Keratinocyte (primary cell): ENCODE measurements at regions not wholly inside any gene's neighbourhood (a gene's known extent, or its start where the extent isn't known, plus 50 kb on each side); places are given as distances from the start of the nearest gene placed in this dataset.

Experiments
- DNase-seq: peaks from one replicate; pipeline ENCODE4 v3.0.0-alpha.2; 2011; ENCODE audit warnings: low read depth, missing footprints, low spot score
- FAIRE-seq: peaks from 2 replicates; lab custom pipeline; 2011; peaks lifted over from hg19 to GRCh38; lab: Jason Lieb, UNC
- H2AFZ ChIP-seq: 2 replicates; pipeline ENCODE4 v1.6.0; 2012; ENCODE audit warnings: low read length, control low read depth, inconsistent platforms; ENCODE audit not compliant: control insufficient read depth
- H3K27ac ChIP-seq: 2 replicates; pipeline ENCODE4 v1.5.1; 2011; ENCODE audit warnings: low read length; ENCODE audit not compliant: control insufficient read depth, insufficient read depth
- H3K27me3 ChIP-seq: 3 replicates; pipeline ENCODE4 v1.6.0; 2011; ENCODE audit warnings: low read length; ENCODE audit not compliant: control insufficient read depth, insufficient read depth; ENCODE audit errors: extremely low read depth
- H3K36me3 ChIP-seq, 2 experiments: 2 replicates in 1 of 2; 3 replicates in 1 of 2; pipeline ENCODE4 v1.5.1; 2011; ENCODE audit warnings: low read length in 2 of 2, mild to moderate bottlenecking in 1 of 2; ENCODE audit not compliant: control insufficient read depth in 2 of 2, insufficient read depth in 2 of 2; ENCODE audit errors: extremely low read depth in 1 of 2
- H3K4me1 ChIP-seq: 3 replicates; pipeline ENCODE4 v1.5.1; 2011; ENCODE audit warnings: low read length; ENCODE audit not compliant: control insufficient read depth, insufficient read depth; ENCODE audit errors: extremely low read depth
- H3K4me2 ChIP-seq: 3 replicates; pipeline ENCODE4 v1.6.0; 2011; ENCODE audit warnings: low read depth, low read length; ENCODE audit not compliant: control insufficient read depth, insufficient read depth; ENCODE audit errors: extremely low read depth
- H3K4me3 ChIP-seq, 3 experiments: fragments of 200-600 bp in 1 of 3; sonication (generic) in 1 of 3; 2 replicates in 2 of 3; 3 replicates in 1 of 3; pipeline ENCODE4 v1.5.1; 2011 to 2016; ENCODE audit warnings: low read length in 3 of 3, mild to moderate bottlenecking in 3 of 3, control low read depth in 2 of 3, inconsistent platforms in 1 of 3, low read depth in 1 of 3, mixed read lengths in 1 of 3, mixed run types in 1 of 3, moderate library complexity in 1 of 3; ENCODE audit not compliant: control insufficient read depth in 2 of 3, insufficient read depth in 2 of 3; ENCODE audit errors: extremely low read depth in 1 of 3
- H3K79me2 ChIP-seq: 2 replicates; pipeline ENCODE4 v1.6.0; 2012; ENCODE audit warnings: low read length; ENCODE audit not compliant: control insufficient read depth, insufficient read depth
- H3K9ac ChIP-seq: 3 replicates; pipeline ENCODE4 v1.6.0; 2011; ENCODE audit warnings: low read length; ENCODE audit not compliant: control insufficient read depth, insufficient read depth; ENCODE audit errors: extremely low read depth
- H3K9me1 ChIP-seq: 3 replicates; pipeline ENCODE4 v1.6.0; 2011; ENCODE audit warnings: low read length; ENCODE audit not compliant: control insufficient read depth, insufficient read depth; ENCODE audit errors: extremely low read depth
- H3K9me3 ChIP-seq: 2 replicates; pipeline ENCODE4 v1.5.1; 2012; ENCODE audit warnings: low read depth, low read length; ENCODE audit not compliant: control insufficient read depth
- H4K20me1 ChIP-seq: 3 replicates; pipeline ENCODE4 v1.6.0; 2011; ENCODE audit warnings: low read length; ENCODE audit not compliant: control insufficient read depth, insufficient read depth; ENCODE audit errors: extremely low read depth
- EZH2 ChIP-seq: IDR thresholded peaks from one replicate; pipeline ENCODE4 v1.6.1; 2012; ENCODE audit warnings: inconsistent platforms, mild to moderate bottlenecking, low read length, moderate library complexity
- dilution Hi-C: fragments of 300-500 bp; cut with MboI; formaldehyde crosslinking; loops from one replicate; pipeline ENCODE4 v1.7.0; 2020; ENCODE audit warnings: low sequenced_read_pairs; ENCODE audit not compliant: extremely low pct_ligation_motif_present
- TF ChIP-seq, protein P1 (sequence below), 3 experiments: IDR thresholded peaks in 1 of 3; conservative IDR thresholded peaks in 1 of 3; optimal IDR thresholded peaks in 1 of 3; 2 replicates in 2 of 3; 3 replicates in 1 of 3; pipeline versions ENCODE3 to v1.5.1; 2011; ENCODE audit warnings: low read length in 3 of 3, mild to moderate bottlenecking in 3 of 3, moderate library complexity in 2 of 3, control low read depth in 1 of 3, inconsistent platforms in 1 of 3; ENCODE audit not compliant: insufficient read depth in 2 of 3; ENCODE audit errors: extremely low read depth in 1 of 3

DNA sequence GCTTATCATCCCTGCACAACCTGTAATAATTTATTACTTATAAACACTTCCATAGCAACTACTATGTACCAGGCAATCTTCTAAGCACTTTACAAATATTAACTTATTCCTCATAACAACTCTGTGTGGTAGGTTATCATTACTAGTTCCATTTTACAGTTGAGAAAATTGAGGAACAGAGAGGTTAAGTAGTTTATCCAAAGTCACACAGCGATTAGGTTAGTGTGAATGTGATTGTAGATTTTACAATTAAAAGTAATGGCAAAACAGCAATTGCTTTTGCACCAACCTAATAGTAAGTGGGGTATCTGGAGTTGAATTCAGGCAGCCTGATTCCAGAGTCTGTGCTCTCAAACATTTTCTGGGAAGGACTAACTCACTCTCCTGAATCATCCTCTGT, 348.9 kb downstream of the NKX6-1 start:
- no peak for DNase-seq
- H2AFZ ChIP-seq = no peak overlapping the region
- H3K4me2 ChIP-seq = no peak overlapping the region
- no peak overlapping the region for H3K27ac ChIP-seq
- H3K4me1 ChIP-seq = no peaks in the 10 kb centered on the region
- no peaks in the 10 kb centered on the region for H3K9me1 ChIP-seq
- dilution Hi-C loops = no loop called here
- no peaks in the 10 kb centered on the region for H3K9me3 ChIP-seq
- H3K4me3 ChIP-seq = no peak overlapping the region
- H3K79me2 ChIP-seq = no peaks in the 10 kb centered on the region
- H4K20me1 ChIP-seq = no peaks in the 10 kb centered on the region
- no peak overlapping the region for H3K9ac ChIP-seq
- no peaks in the 10 kb centered on the region for H3K36me3 ChIP-seq
- no peaks in the 10 kb centered on the region for H3K27me3 ChIP-seq
- TF ChIP-seq, protein P1, sequence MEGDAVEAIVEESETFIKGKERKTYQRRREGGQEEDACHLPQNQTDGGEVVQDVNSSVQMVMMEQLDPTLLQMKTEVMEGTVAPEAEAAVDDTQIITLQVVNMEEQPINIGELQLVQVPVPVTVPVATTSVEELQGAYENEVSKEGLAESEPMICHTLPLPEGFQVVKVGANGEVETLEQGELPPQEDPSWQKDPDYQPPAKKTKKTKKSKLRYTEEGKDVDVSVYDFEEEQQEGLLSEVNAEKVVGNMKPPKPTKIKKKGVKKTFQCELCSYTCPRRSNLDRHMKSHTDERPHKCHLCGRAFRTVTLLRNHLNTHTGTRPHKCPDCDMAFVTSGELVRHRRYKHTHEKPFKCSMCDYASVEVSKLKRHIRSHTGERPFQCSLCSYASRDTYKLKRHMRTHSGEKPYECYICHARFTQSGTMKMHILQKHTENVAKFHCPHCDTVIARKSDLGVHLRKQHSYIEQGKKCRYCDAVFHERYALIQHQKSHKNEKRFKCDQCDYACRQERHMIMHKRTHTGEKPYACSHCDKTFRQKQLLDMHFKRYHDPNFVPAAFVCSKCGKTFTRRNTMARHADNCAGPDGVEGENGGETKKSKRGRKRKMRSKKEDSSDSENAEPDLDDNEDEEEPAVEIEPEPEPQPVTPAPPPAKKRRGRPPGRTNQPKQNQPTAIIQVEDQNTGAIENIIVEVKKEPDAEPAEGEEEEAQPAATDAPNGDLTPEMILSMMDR (optimal IDR thresholded peaks at IDR 0.05 in 1 of 3, IDR thresholded peaks at IDR 0.05 in 1 of 3, conservative IDR thresholded peaks at IDR 0.05 in 1 of 3; ENCODE audit: extremely low read depth in 1 of 3, insufficient read depth in 2 of 3, low read length in 3 of 3) = no peak
- no peak for FAIRE-seq

DNA sequence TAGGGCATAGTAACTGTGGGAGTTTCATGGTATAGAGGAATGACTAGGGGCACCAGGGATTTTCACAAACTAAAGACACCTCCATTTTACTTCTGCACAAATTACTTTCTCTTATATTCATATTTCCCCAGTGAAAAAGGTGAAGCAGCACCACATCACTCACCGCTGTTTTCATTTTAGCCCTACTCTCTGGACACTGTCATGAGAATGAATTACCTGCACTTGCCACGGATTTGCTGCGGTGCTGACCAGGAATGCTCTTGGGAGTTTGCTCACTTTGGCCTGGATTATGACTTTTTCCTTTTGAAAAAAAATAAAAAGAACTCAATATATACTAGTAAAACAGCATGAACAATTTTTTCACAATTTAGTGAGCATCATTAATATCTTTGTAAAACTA, 351.3 kb downstream of the NKX6-1 start:
- Histone ChIP-seq H3K79me2 (no peaks in the 10 kb centered on the region), H3K36me3 (no peaks in the 10 kb centered on the region), H3K9ac (no peak overlapping the region), H3K27me3 (no peaks in the 10 kb centered on the region), H2AFZ (no peak overlapping the region), H4K20me1 (no peaks in the 10 kb centered on the region), H3K9me3 (no peaks in the 10 kb centered on the region), H3K4me2 (no peak overlapping the region), H3K27ac (no peak overlapping the region), H3K9me1 (no peaks in the 10 kb centered on the region), H3K4me1 (no peaks in the 10 kb centered on the region), H3K4me3 (no peak overlapping the region)
- TF ChIP-seq EZH2 = no peak
- TF ChIP-seq, protein P1 (optimal IDR thresholded peaks at IDR 0.05 in 1 of 3, IDR thresholded peaks at IDR 0.05 in 1 of 3, conservative IDR thresholded peaks at IDR 0.05 in 1 of 3; ENCODE audit: extremely low read depth in 1 of 3, insufficient read depth in 2 of 3, low read length in 3 of 3) = no peak
- no peak for DNase-seq
- dilution Hi-C loops = no loop called here
- no peak for FAIRE-seq
